HG02798 (cell line): ENCODE measurements at regions not wholly inside any gene's neighbourhood (a gene's known extent, or its start where the extent isn't known, plus 50 kb on each side); places are given as distances from the start of the nearest gene placed in this dataset.

Experiments used
- ATAC-seq: cut with Tn5 transposase; IDR thresholded peaks from one replicate; pipeline ENCODE4 v1.9.1; 2021; ENCODE audit warnings: mild to moderate bottlenecking; ENCODE audit not compliant: unreplicated experiment, poor library complexity

GRCh38 chr2:60118917-60119316 lies 434.5 kb downstream of the BCL11A start:
- no peak for ATAC-seq

GRCh38 chr2:60118061-60118460 lies 435.4 kb downstream of the BCL11A start:
- no peak for ATAC-seq

- ATAC-seq: no peak
Observed at GRCh38 chr2:60116161-60116875, 437.1 kb downstream of the BCL11A start.

- no peak for ATAC-seq
Observed at GRCh38 chr2:60109744-60110143, 443.7 kb downstream of the BCL11A start.

- no peak for ATAC-seq
Observed at GRCh38 chr2:60106836-60107529, 446.5 kb downstream of the BCL11A start.

GRCh38 chr2:60105906-60106305 lies 447.5 kb downstream of the BCL11A start:
- ATAC-seq: no peak

- no peak for ATAC-seq
Observed at GRCh38 chr2:60104514-60105505, 448.6 kb downstream of the BCL11A start.

- ATAC-seq: no peak
Observed at GRCh38 chr2:60100034-60100433, 453.4 kb downstream of the BCL11A start.

- ATAC-seq: no peak
Observed at GRCh38 chr2:60098996-60099395, 454.5 kb downstream of the BCL11A start.

GRCh38 chr2:60097298-60097697 lies 456.2 kb downstream of the BCL11A start:
- no peak for ATAC-seq

GRCh38 chr2:60096556-60096955 lies 456.9 kb downstream of the BCL11A start:
- ATAC-seq: no peak

GRCh38 chr2:60095903-60096302 lies 457.6 kb downstream of the BCL11A start:
- ATAC-seq: no peak

- ATAC-seq: no peak
Observed at GRCh38 chr2:60095202-60095815, 458.1 kb downstream of the BCL11A start.

GRCh38 chr2:60094450-60094929 lies 459.0 kb downstream of the BCL11A start:
- no peak for ATAC-seq

GRCh38 chr2:60092781-60093180 lies 460.7 kb downstream of the BCL11A start:
- ATAC-seq: no peak

GRCh38 chr2:60091894-60092293 lies 461.6 kb downstream of the BCL11A start:
- no peak for ATAC-seq

- ATAC-seq: no peak
Observed at GRCh38 chr2:60091266-60091665, 462.2 kb downstream of the BCL11A start.

GRCh38 chr2:60079562-60079961 lies 473.9 kb downstream of the BCL11A start:
- ATAC-seq: no peak

- no peak for ATAC-seq
Observed at GRCh38 chr2:60075048-60075447, 478.4 kb downstream of the BCL11A start.

- no peak for ATAC-seq
Observed at GRCh38 chr2:60073201-60073600, 480.3 kb downstream of the BCL11A start.
